Fibroblast of mammary gland (primary cell): ENCODE measurements at regions not wholly inside any gene's neighbourhood (a gene's known extent, or its start where the extent isn't known, plus 50 kb on each side); places are given as distances from the start of the nearest gene placed in this dataset.
A peak's percentile ranks its signal among the peaks of the same experiment; 100 is the strongest.

Experiments used
- DNase-seq: peaks from one replicate; pipeline ENCODE4 v3.0.0-alpha.2; 2010; ENCODE audit warnings: low read depth
- H3K4me3 ChIP-seq: 2 replicates; pipeline ENCODE4 v1.5.1; 2011; ENCODE audit warnings: low read depth, mild to moderate bottlenecking, low read length, moderate library complexity; ENCODE audit not compliant: control insufficient read depth
- TF ChIP-seq, protein P1 (sequence below): conservative IDR thresholded peaks from 2 replicates; pipeline ENCODE4 v1.5.1; 2011; ENCODE audit warnings: low read depth, low read length, inconsistent platforms; ENCODE audit not compliant: control insufficient read depth, insufficient read depth

GRCh38 chr6:138600726-138601125, 101.4 kb upstream of the NHSL1 start:
- peak; percentile 83 for DNase-seq
- TF ChIP-seq, protein P1, sequence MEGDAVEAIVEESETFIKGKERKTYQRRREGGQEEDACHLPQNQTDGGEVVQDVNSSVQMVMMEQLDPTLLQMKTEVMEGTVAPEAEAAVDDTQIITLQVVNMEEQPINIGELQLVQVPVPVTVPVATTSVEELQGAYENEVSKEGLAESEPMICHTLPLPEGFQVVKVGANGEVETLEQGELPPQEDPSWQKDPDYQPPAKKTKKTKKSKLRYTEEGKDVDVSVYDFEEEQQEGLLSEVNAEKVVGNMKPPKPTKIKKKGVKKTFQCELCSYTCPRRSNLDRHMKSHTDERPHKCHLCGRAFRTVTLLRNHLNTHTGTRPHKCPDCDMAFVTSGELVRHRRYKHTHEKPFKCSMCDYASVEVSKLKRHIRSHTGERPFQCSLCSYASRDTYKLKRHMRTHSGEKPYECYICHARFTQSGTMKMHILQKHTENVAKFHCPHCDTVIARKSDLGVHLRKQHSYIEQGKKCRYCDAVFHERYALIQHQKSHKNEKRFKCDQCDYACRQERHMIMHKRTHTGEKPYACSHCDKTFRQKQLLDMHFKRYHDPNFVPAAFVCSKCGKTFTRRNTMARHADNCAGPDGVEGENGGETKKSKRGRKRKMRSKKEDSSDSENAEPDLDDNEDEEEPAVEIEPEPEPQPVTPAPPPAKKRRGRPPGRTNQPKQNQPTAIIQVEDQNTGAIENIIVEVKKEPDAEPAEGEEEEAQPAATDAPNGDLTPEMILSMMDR, result no peak
- H3K4me3 ChIP-seq, result no peak overlapping the region

DNA sequence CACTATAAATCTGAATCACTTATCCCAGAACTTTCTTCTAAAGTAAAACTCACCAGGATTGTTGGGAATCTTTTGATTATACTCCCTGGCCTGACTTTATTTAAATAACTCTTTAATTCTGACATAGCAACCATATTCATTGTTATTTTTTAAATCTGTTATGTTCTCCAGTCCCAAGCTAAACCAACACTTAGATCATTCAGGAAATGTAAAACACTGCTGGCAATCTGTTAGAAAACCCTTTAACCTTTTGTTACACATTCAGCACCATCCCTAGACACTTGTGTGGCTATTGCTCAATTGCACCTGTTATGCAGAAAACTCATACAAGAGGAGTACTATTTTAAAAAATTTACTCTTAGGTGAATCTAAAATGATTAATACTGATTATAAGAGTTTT, 101.8 kb upstream of the NHSL1 start:
- TF ChIP-seq, protein P1, result no peak
- H3K4me3 ChIP-seq, result no peak overlapping the region
- peak; percentile 86 for DNase-seq

DNA sequence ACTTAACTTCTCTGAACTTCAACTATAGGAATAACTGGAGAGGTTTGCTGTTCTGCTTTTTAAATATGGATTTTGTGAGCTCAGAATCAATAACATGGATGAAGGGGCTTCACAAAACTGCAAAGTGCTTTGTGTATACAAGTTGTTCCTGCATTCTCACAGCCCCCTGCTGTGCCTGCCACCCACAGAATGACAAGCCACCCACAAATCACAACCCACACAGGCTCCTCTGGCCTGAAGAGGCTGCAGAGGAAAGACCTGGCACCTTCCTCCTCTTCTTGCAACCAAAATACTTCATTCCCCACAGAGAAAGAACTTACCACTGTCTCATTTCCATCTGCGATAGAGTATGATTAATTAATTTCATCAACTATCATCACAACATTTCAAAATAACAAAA, 106.7 kb upstream of the NHSL1 start:
- TF ChIP-seq, protein P1, result no peak
- no peak overlapping the region for H3K4me3 ChIP-seq
- no peak for DNase-seq

DNA sequence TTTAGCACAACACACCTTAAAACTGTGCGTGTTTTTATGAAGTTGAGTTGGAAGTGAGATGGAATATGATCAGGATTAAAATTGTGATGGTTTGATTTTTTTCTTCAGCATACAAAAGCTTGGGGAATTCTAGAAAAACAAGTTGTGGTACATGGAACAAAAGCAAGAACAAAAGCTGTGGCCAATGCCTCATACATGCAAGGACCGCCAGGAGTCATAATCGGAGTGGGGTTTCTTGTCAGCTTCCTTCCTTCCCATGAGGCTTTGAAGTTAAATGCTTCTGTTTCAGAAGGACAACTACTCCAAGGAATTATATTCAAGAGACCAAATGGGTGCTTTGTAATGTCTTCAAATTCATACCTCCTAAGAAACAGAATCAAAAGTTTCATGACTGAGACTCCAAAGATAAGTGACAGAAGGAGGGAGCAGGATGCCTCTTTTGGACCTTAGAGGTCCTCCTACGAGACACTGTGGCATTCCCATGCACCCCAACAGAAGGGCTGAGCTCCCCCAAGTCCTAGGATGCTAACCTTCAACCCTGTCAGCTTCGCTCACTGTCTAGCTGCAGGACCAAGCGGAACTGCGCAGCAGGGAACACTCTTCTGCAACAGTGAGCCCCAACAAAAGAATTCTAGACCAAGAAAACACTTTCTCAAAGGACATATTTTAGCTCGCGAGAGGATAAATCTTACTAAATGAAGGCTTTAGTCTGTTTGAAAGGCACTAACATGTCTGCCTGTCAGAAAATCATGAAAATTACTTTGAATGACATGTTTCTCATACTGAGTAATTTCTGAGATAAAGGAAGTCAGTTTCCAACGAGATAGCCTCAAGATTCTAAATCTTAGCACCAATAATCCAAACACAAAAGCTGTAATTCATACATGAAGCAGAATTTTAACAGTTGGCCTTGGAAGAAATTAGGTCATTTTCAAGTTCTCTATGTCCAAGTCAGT, 108.5 kb upstream of the NHSL1 start:
- no peak overlapping the region for H3K4me3 ChIP-seq
- TF ChIP-seq, protein P1, result no peak
- no peak for DNase-seq

- no peak overlapping the region for H3K4me3 ChIP-seq
- DNase-seq, result no peak
- TF ChIP-seq, protein P1, result no peak
Observed at GRCh38 chr6:138608896-138609295, 109.6 kb upstream of the NHSL1 start.

DNA sequence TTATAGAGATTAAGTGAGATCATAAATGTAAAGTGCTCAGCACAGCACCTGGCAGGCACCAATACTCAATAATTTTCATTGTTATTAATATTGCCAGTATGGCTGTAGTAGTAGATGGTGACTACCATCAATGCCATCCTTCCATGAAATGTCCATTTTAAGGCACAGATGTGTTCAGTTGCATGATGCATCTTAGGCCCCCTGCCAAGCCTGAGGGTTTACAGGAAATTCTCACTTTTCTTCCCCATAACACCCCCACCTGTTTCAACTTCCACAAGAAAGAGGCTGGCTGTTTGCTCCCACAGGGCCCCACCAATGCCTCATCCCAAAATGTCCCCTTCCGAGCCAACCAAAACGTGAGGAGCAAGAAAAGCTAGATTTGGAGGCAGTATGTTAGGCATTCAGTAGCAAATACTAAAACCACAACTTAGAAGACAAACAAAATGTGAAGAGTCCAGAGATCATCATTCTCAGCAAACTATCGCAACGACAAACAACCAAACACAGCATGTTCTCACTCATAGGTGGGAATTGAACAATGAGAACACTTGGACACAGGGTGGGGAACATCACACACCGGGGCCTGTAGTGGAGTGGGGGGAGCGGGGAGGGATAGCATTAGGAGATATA, 110.6 kb upstream of the NHSL1 start:
- no peak overlapping the region for H3K4me3 ChIP-seq
- peak; percentile 55 for DNase-seq
- TF ChIP-seq, protein P1, result no peak
